Thyroid gland (tissue), 4 donors: ENCODE measurements at regions not wholly inside any gene's neighbourhood (a gene's known extent, or its start where the extent isn't known, plus 50 kb on each side); places are given as distances from the start of the nearest gene placed in this dataset.

Experiments
- DNase-seq, 2 donors: peaks; one replicate each; pipeline ENCODE4 v3.0.0-alpha.2; 2019
- H3K27ac ChIP-seq, 3 donors: fragments of 200-600 bp; sonication (generic); 1 replicate in 2 of 3; 2 replicates in 1 of 3; pipeline ENCODE4 v1.5.1; 2016 to 2019; ENCODE audit warnings: mild to moderate bottlenecking in 1 of 3, moderate library complexity in 1 of 3
- H3K27me3 ChIP-seq: fragments of 200-600 bp; sonication (generic); one replicate; pipeline ENCODE4 v1.5.1; 2019
- H3K36me3 ChIP-seq, 2 donors: fragments of 200-600 bp; sonication (generic); one replicate each; pipeline ENCODE4 v1.5.1; 2016 to 2019
- H3K4me1 ChIP-seq, 2 donors: fragments of 200-600 bp; sonication (generic); one replicate each; pipeline ENCODE4 v1.5.1; 2017 to 2019
- H3K4me3 ChIP-seq, 3 donors: fragments of 200-600 bp; sonication (generic); replicated peaks in 1 of 3; 1 replicate in 2 of 3; 2 replicates in 1 of 3; pipeline ENCODE4 v1.5.1; 2016; ENCODE audit warnings: mild to moderate bottlenecking in 1 of 3
- H3K9me3 ChIP-seq: fragments of 200-600 bp; sonication (generic); one replicate; pipeline ENCODE4 v1.5.1; 2017
- POLR2A ChIP-seq, 2 donors: fragments of 450-650 bp; IDR thresholded peaks; one replicate each; pipeline ENCODE4 v1.6.1; 2017; ENCODE audit warnings: antibody characterized with exemption in 2 of 2, mild to moderate bottlenecking in 2 of 2, moderate library complexity in 1 of 2
- WGBS, 2 donors: methylation state at CpG; one replicate each; pipeline ENCODE4 v1.1.5; 2017; 5-methylcytosine and 5-hydroxymethylcytosine counted together
- intact Hi-C: fragments of 100-400 bp; cut with DNase I; formaldehyde crosslinking; loops from one replicate; pipeline ENCODE4 v1.15.1; 2023
- TF ChIP-seq, protein P1 (sequence below), 6 experiments: fragments of 200-600 bp in 3 of 6; fragments of 450-650 bp in 3 of 6; sonication (generic) in 3 of 6; IDR thresholded peaks; one replicate each; pipeline ENCODE4 v1.5.1; 2016 to 2019; ENCODE audit warnings: antibody characterized with exemption in 6 of 6, mild to moderate bottlenecking in 2 of 6, inconsistent platforms in 1 of 6, moderate library complexity in 1 of 6

DNA sequence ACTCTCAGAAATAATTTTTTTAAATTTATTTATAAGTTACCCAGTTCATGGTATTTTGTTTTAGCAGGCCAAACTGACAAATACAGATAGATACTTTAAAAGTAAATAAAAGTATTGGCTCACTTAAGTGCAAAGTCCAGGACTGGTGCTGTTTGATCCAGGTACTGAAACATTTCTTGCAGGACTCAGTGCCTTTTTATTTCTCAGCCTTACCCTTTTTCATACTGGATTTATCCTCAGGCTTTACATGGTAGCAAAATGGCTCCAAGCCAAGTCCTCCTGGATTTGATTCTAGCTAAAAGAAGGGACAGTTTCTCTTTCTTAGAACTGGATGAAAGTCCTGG, 83.8 kb downstream of the DIRAS3 start:
- H3K4me3 ChIP-seq, result no peak overlapping the region
- intact Hi-C loops, result no loop called here
- TF ChIP-seq POLR2A (IDR thresholded peaks at IDR 0.05), result no peak
- TF ChIP-seq, protein P1, sequence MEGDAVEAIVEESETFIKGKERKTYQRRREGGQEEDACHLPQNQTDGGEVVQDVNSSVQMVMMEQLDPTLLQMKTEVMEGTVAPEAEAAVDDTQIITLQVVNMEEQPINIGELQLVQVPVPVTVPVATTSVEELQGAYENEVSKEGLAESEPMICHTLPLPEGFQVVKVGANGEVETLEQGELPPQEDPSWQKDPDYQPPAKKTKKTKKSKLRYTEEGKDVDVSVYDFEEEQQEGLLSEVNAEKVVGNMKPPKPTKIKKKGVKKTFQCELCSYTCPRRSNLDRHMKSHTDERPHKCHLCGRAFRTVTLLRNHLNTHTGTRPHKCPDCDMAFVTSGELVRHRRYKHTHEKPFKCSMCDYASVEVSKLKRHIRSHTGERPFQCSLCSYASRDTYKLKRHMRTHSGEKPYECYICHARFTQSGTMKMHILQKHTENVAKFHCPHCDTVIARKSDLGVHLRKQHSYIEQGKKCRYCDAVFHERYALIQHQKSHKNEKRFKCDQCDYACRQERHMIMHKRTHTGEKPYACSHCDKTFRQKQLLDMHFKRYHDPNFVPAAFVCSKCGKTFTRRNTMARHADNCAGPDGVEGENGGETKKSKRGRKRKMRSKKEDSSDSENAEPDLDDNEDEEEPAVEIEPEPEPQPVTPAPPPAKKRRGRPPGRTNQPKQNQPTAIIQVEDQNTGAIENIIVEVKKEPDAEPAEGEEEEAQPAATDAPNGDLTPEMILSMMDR (IDR thresholded peaks at IDR 0.05), result no peak
- no peaks in the 10 kb centered on the region for H3K27me3 ChIP-seq
- no peaks in the 10 kb centered on the region for H3K36me3 ChIP-seq
- H3K9me3 ChIP-seq, result no peaks in the 10 kb centered on the region
- no peak for DNase-seq
- H3K27ac ChIP-seq, result no peak overlapping the region
- H3K4me1 ChIP-seq, result no peaks in the 10 kb centered on the region

DNA sequence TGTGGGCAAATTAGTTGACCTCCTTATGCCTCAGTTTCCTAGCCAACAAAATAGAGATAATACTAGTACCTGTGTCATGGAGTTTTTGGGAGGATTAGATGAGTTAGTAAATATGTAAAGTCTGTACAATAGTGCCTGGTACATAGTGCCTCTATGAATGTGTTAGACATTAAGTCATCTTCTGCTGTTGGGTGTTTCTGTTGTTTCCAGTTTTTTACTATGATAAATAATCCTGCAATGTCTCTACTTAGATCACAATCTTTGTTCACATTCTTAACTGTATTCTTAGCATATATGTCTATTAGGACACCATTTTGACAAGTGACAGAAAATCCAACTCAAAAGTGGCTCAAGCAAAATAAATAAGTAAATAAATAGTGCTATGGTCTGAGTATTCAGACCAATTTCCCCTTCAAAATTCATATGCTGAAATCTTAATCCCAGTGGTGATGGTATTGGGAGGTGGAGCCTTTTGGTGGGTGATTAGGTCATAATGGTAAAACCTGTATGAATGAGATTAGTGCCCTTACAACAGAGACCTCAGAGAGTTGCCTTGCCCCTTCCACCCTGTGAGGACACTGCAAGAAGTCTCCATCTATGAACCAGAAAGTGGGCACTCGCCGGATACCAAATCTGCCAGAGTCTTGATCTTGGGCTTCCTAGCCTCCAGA, 84.3 kb downstream of the DIRAS3 start:
- Histone ChIP-seq H3K4me1 (no peaks in the 10 kb centered on the region), H3K36me3 (no peaks in the 10 kb centered on the region), H3K9me3 (no peaks in the 10 kb centered on the region), H3K27ac (no peak overlapping the region), H3K4me3 (no peak overlapping the region), H3K27me3 (no peaks in the 10 kb centered on the region)
- 91 to 100% methylated on average over 2 of the region's 2 CpGs for WGBS, 2 donors
- no peak for TF ChIP-seq POLR2A (IDR thresholded peaks at IDR 0.05)
- TF ChIP-seq, protein P1 (IDR thresholded peaks at IDR 0.05), result no peak
- DNase-seq, result no peak
- intact Hi-C loops, result no loop called here

DNA sequence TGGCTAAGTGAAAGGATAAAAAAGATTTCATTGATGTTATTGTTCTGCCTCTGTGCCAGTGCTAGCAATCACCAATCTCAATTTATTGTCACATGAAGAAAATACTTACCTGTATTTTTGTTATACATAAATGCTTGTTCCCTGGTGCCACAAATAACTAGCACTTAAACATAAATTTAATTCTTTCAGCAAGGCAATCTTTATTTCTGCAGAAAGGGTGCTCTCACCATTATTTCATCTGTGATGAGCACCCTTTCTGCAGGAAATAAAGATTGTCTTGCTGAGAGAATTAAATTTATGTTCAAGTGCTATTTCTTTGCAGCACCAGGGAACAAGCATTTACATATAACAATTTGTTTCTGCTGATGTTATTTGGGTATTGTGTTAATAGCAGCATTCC, 87.2 kb downstream of the DIRAS3 start:
- no peak for DNase-seq
- H3K36me3 ChIP-seq, result no peaks in the 10 kb centered on the region
- no peaks in the 10 kb centered on the region for H3K9me3 ChIP-seq
- no peak overlapping the region for H3K27ac ChIP-seq
- H3K27me3 ChIP-seq, result no peaks in the 10 kb centered on the region
- H3K4me1 ChIP-seq, result no peaks in the 10 kb centered on the region
- TF ChIP-seq, protein P1 (IDR thresholded peaks at IDR 0.05), result no peak
- TF ChIP-seq POLR2A (IDR thresholded peaks at IDR 0.05), result no peak
- no peak overlapping the region for H3K4me3 ChIP-seq
- intact Hi-C loops, result no loop called here

DNA sequence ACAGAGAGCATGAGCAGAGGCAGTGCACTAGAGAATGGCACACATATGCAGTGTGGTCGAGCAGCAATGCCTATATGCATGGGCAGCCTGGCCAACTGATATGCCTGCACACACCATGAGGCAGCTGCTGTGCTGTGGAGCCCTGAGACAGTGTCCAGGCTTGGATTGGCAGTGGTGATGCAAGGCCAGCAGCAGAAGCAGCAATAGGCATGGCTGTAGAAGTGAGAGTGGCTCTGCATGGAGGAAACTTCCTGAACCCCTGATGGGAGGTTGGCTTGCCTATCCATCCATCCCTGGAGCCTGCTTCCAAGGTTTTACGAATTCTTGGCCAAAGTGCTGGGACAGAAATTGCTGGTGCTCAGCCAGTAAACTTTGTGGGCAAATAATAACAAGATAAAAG, 89.7 kb downstream of the DIRAS3 start:
- H3K4me1 ChIP-seq, result no peaks in the 10 kb centered on the region
- no peak overlapping the region for H3K4me3 ChIP-seq
- no peak for TF ChIP-seq POLR2A (IDR thresholded peaks at IDR 0.05)
- TF ChIP-seq, protein P1 (IDR thresholded peaks at IDR 0.05), result no peak
- WGBS, 2 donors, result 78 to 85% methylated on average over 2 of the region's 2 CpGs
- intact Hi-C loops, result no loop called here
- H3K27ac ChIP-seq, result no peak overlapping the region
- no peaks in the 10 kb centered on the region for H3K36me3 ChIP-seq
- DNase-seq, result no peak
- H3K9me3 ChIP-seq, result no peaks in the 10 kb centered on the region
- H3K27me3 ChIP-seq, result no peaks in the 10 kb centered on the region

DNA sequence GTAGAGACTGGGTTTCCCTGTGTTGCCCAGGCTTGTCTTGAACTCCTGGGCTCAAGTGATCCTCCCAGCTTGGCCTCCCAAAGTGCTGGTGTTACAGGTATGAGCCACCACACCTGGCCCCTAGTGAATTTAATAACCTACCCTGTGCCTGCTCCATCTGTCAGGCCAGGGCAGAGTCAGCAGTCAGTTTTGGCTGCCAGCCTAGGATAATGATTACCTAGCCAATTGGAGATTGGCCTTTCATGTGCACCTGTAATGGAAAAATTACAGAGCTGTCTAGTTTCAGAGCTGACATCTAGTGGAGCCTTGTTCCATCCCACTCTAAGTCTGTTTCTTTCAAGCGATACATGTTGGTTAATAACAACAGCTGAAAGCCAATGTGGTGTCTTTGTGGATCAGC, 92.0 kb downstream of the DIRAS3 start:
- TF ChIP-seq, protein P1 (IDR thresholded peaks at IDR 0.05), result no peak
- no peak for TF ChIP-seq POLR2A (IDR thresholded peaks at IDR 0.05)
- H3K27me3 ChIP-seq, result no peaks in the 10 kb centered on the region
- 96 to 100% methylated on average over 1 of the region's 1 CpG for WGBS, 2 donors
- no peaks in the 10 kb centered on the region for H3K36me3 ChIP-seq
- no peaks in the 10 kb centered on the region for H3K9me3 ChIP-seq
- H3K4me3 ChIP-seq, result no peak overlapping the region
- DNase-seq, result no peak
- no peak overlapping the region for H3K27ac ChIP-seq
- intact Hi-C loops, result no loop called here
- H3K4me1 ChIP-seq, result no peaks in the 10 kb centered on the region
